ENCODE measurements at regions not wholly inside any gene's neighbourhood (a gene's known extent, or its start where the extent isn't known, plus 50 kb on each side); places are given as distances from the start of the nearest gene placed in this dataset.

- H3K4me1 Mint-ChIP-seq (ENCODE audit: unreplicated experiment) = no peaks in the 10 kb centered on the region
- H3K27me3 Mint-ChIP-seq (ENCODE audit: unreplicated experiment) = peaks cover 4% of the 10 kb centered on the region
- no peak overlapping the region for H3K27ac Mint-ChIP-seq (ENCODE audit: unreplicated experiment)
- no peaks in the 10 kb centered on the region for H3K9me3 Mint-ChIP-seq (ENCODE audit: unreplicated experiment)
- no peaks in the 10 kb centered on the region for H3K36me3 Mint-ChIP-seq (ENCODE audit: unreplicated experiment)
- H3K4me3 Mint-ChIP-seq (ENCODE audit: unreplicated experiment) = no peak overlapping the region
- no peak for DNase-seq (ENCODE audit: extremely low spot score, unreplicated experiment)
- no peak for TF ChIP-seq CTCF (IDR thresholded peaks at IDR 0.05)
These were observed 72.9 kb upstream of the SFSWAP start for GRCh38 chr12:131637986-131638385.

- no peak overlapping the region for H3K4me3 Mint-ChIP-seq (ENCODE audit: unreplicated experiment)
- DNase-seq (ENCODE audit: extremely low spot score, unreplicated experiment) = no peak
- H3K4me1 Mint-ChIP-seq (ENCODE audit: unreplicated experiment) = no peaks in the 10 kb centered on the region
- no peak overlapping the region for H3K27ac Mint-ChIP-seq (ENCODE audit: unreplicated experiment)
- H3K9me3 Mint-ChIP-seq (ENCODE audit: unreplicated experiment) = no peaks in the 10 kb centered on the region
- H3K36me3 Mint-ChIP-seq (ENCODE audit: unreplicated experiment) = no peaks in the 10 kb centered on the region
- H3K27me3 Mint-ChIP-seq (ENCODE audit: unreplicated experiment) = peaks cover 4% of the 10 kb centered on the region
- TF ChIP-seq CTCF (IDR thresholded peaks at IDR 0.05) = no peak
These were observed 71.5 kb upstream of the SFSWAP start for GRCh38 chr12:131639270-131639940.

GRCh38 chr12:131640525-131640924, 70.4 kb upstream of the SFSWAP start:
- no peaks in the 10 kb centered on the region for H3K9me3 Mint-ChIP-seq (ENCODE audit: unreplicated experiment)
- no peaks in the 10 kb centered on the region for H3K36me3 Mint-ChIP-seq (ENCODE audit: unreplicated experiment)
- TF ChIP-seq CTCF (IDR thresholded peaks at IDR 0.05) = no peak
- H3K4me3 Mint-ChIP-seq (ENCODE audit: unreplicated experiment) = no peak overlapping the region
- H3K27ac Mint-ChIP-seq (ENCODE audit: unreplicated experiment) = no peak overlapping the region
- H3K4me1 Mint-ChIP-seq (ENCODE audit: unreplicated experiment) = no peaks in the 10 kb centered on the region
- no peak for DNase-seq (ENCODE audit: extremely low spot score, unreplicated experiment)
- H3K27me3 Mint-ChIP-seq (ENCODE audit: unreplicated experiment) = peaks cover 4% of the 10 kb centered on the region

GRCh38 chr12:131641315-131641714, 69.6 kb upstream of the SFSWAP start:
- H3K27me3 Mint-ChIP-seq (ENCODE audit: unreplicated experiment) = peaks cover 4% of the 10 kb centered on the region
- H3K27ac Mint-ChIP-seq (ENCODE audit: unreplicated experiment) = no peak overlapping the region
- TF ChIP-seq CTCF (IDR thresholded peaks at IDR 0.05) = no peak
- no peaks in the 10 kb centered on the region for H3K4me1 Mint-ChIP-seq (ENCODE audit: unreplicated experiment)
- no peak for DNase-seq (ENCODE audit: extremely low spot score, unreplicated experiment)
- no peaks in the 10 kb centered on the region for H3K36me3 Mint-ChIP-seq (ENCODE audit: unreplicated experiment)
- H3K4me3 Mint-ChIP-seq (ENCODE audit: unreplicated experiment) = no peak overlapping the region
- H3K9me3 Mint-ChIP-seq (ENCODE audit: unreplicated experiment) = no peaks in the 10 kb centered on the region

GRCh38 chr12:131642101-131642540, 68.8 kb upstream of the SFSWAP start:
- Mint-ChIP-seq H3K4me1 (ENCODE audit: unreplicated experiment) (no peaks in the 10 kb centered on the region), H3K27ac (ENCODE audit: unreplicated experiment) (no peak overlapping the region), H3K9me3 (ENCODE audit: unreplicated experiment) (no peaks in the 10 kb centered on the region), H3K27me3 (ENCODE audit: unreplicated experiment) (peaks cover 4% of the 10 kb centered on the region), H3K36me3 (ENCODE audit: unreplicated experiment) (no peaks in the 10 kb centered on the region), H3K4me3 (ENCODE audit: unreplicated experiment) (no peak overlapping the region)
- DNase-seq (ENCODE audit: extremely low spot score, unreplicated experiment) = no peak
- no peak for TF ChIP-seq CTCF (IDR thresholded peaks at IDR 0.05)
